Muscle of leg (tissue), 3 donors: ENCODE measurements at regions not wholly inside any gene's neighbourhood (a gene's known extent, or its start where the extent isn't known, plus 50 kb on each side); places are given as distances from the start of the nearest gene placed in this dataset.

ENCODE experiments used
- DNase-seq: peaks from one replicate; pipeline ENCODE4 v3.0.0; 2013
- H3K27ac ChIP-seq: one replicate; pipeline ENCODE4 v1.5.1; 2013; ENCODE audit warnings: mild to moderate bottlenecking, low read length, control low read depth
- H3K27me3 ChIP-seq: one replicate; pipeline ENCODE4 v1.6.1; 2013; ENCODE audit warnings: low read length; ENCODE audit not compliant: control insufficient read depth, insufficient read depth
- H3K36me3 ChIP-seq: one replicate; pipeline ENCODE4 v1.6.1; 2013; ENCODE audit warnings: low read length; ENCODE audit not compliant: control insufficient read depth, insufficient read depth
- H3K4me1 ChIP-seq: one replicate; pipeline ENCODE4 v1.6.1; 2013; ENCODE audit warnings: low read length; ENCODE audit not compliant: control insufficient read depth, insufficient read depth
- H3K4me3 ChIP-seq: one replicate; pipeline ENCODE4 v1.5.1; 2013; ENCODE audit warnings: low read length, control low read depth
- H3K9me3 ChIP-seq: replicated peaks from 2 replicates; pipeline ENCODE4 v1.6.1; 2013; ENCODE audit warnings: low read depth, low read length; ENCODE audit not compliant: control insufficient read depth
- WGBS: methylation state at CpG from one replicate; pipeline ENCODE4 v1.1.5; 2013; ENCODE audit warnings: missing lambda C conversion rate; ENCODE audit not compliant: insufficient coverage; 5-methylcytosine and 5-hydroxymethylcytosine counted together

DNA sequence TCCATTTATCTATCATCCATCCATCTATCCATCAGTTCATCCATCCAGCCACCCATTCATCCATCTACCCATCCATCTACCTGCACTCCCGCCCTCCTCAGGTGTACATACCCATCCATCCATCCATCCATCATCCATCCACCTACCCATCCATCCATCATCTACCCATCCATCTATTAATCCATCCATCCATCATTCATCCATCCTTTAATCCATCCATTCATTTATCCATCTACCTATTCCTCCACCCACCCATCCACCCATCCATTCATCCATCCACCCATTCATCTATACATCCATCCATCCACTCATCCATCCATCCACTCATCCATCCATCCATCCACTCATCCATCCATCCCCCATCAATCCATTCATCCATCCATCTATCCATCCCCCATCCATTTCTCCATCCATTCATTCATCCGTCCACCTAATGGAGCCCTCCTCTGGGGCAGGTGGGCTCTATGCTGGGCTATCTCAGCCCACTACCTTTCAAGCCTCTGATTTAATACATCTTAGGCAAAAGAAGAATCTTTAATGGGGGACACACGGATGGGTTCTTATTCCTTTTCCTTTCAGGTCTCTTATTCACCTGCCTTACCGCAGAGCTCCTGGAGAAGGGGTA, 178.9 kb downstream of the URI1 start:
- H3K9me3 ChIP-seq = no peaks in the 10 kb centered on the region
- WGBS = 91% methylated on average over 3 of the region's 4 CpGs
- no peaks in the 10 kb centered on the region for H3K4me1 ChIP-seq
- H3K27me3 ChIP-seq = peaks cover 2% of the 10 kb centered on the region
- DNase-seq = no peak
- no peak overlapping the region for H3K4me3 ChIP-seq
- H3K36me3 ChIP-seq = no peaks in the 10 kb centered on the region
- no peak overlapping the region for H3K27ac ChIP-seq

DNA sequence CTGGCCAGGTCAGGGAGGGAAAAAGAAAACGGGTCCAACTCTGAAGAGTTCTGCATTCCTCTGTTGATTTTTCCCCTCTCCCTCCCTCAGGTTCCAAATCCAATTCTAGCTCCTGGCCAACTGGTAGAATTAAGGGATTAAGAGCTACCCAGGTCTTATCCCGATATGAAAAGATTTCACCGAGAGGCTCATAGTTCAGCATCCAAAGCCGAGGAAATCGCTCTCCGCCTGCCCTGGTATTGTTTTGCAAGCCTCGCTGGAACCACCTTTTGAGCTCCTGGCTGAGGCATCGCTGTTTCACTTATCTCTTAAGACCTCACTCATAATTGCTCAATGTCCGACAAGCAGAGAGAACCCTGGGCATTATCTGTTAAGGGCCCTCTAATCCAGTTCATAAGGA, 180.4 kb downstream of the URI1 start:
- Histone ChIP-seq H3K27ac (no peak overlapping the region), H3K4me1 (no peaks in the 10 kb centered on the region), H3K9me3 (no peaks in the 10 kb centered on the region), H3K4me3 (no peak overlapping the region), H3K27me3 (peaks cover 2% of the 10 kb centered on the region), H3K36me3 (no peaks in the 10 kb centered on the region)
- no peak for DNase-seq
- 59% methylated on average over 8 of the region's 9 CpGs for WGBS

DNA sequence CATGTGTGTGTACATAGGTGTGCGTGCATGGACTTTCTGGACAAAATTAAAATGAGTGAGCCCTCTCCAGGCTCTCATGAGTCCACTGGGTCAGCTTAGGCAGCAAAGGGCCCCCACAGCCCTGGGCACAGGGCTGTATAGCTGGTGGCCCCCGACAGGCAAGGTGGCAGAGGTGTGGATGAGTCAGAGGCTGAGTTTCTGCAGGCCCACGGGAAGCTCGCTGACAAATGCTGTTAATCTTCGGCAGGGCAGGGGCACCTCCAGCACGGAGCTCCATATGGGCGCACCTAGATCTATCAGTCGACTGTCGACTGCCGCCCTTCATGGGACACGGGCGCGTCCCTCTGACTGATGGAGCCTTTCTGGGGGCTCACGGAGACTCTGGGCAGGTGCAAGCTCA, 181.1 kb downstream of the URI1 start:
- H3K27me3 ChIP-seq = peaks cover 2% of the 10 kb centered on the region
- no peak overlapping the region for H3K27ac ChIP-seq
- H3K4me3 ChIP-seq = no peak overlapping the region
- no peaks in the 10 kb centered on the region for H3K9me3 ChIP-seq
- H3K36me3 ChIP-seq = no peaks in the 10 kb centered on the region
- DNase-seq = no peak
- no peaks in the 10 kb centered on the region for H3K4me1 ChIP-seq
- 86% methylated on average over 14 of the region's 14 CpGs for WGBS

DNA sequence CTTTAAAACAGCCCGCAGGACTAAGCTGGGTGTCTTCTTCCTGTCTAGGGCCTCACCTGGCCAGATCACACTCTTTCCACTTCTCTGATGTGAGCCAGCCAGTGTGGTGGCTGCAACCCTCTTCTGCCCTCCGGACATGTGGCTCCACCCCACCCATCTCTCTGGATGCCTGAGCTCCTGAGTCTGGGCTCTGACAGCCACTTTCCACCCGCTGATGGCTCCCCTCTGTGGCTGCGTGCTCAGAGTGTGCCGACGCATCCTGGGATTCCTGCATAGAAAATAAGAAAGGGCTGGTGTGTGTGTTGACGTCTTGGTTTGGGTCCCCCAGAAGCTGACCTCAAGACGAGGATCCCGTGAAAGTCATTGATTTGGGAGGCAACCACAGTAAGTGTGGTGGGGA, 181.6 kb downstream of the URI1 start:
- Histone ChIP-seq H3K36me3 (no peaks in the 10 kb centered on the region), H3K27ac (no peak overlapping the region), H3K4me3 (no peak overlapping the region), H3K27me3 (peaks cover 2% of the 10 kb centered on the region), H3K4me1 (no peaks in the 10 kb centered on the region), H3K9me3 (no peaks in the 10 kb centered on the region)
- 66% methylated on average over 8 of the region's 9 CpGs for WGBS
- DNase-seq = no peak

DNA sequence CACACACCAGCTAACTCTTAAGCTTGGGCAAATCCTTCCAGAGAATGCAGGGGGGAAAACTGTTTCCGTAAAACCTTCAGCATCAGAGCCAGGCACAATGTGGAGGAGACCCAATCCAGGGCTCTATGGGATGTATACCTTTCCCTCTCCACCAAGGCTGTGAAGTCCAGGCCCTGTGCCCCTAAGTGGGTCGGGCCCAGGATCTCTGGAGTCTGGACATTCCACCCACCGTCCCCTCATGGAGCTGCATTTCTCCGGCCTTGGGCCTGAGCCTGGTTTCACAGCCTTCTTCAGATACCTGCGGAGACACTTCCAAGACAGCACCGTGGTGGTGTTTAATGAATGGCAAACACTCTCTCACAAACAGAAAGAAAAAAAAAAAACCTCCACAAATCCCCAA, 186.2 kb downstream of the URI1 start:
- no peaks in the 10 kb centered on the region for H3K4me1 ChIP-seq
- H3K36me3 ChIP-seq = no peaks in the 10 kb centered on the region
- 60% methylated on average over 1 of the region's 6 CpGs for WGBS
- no peak overlapping the region for H3K4me3 ChIP-seq
- no peak for DNase-seq
- no peaks in the 10 kb centered on the region for H3K27me3 ChIP-seq
- H3K9me3 ChIP-seq = no peaks in the 10 kb centered on the region
- no peak overlapping the region for H3K27ac ChIP-seq

DNA sequence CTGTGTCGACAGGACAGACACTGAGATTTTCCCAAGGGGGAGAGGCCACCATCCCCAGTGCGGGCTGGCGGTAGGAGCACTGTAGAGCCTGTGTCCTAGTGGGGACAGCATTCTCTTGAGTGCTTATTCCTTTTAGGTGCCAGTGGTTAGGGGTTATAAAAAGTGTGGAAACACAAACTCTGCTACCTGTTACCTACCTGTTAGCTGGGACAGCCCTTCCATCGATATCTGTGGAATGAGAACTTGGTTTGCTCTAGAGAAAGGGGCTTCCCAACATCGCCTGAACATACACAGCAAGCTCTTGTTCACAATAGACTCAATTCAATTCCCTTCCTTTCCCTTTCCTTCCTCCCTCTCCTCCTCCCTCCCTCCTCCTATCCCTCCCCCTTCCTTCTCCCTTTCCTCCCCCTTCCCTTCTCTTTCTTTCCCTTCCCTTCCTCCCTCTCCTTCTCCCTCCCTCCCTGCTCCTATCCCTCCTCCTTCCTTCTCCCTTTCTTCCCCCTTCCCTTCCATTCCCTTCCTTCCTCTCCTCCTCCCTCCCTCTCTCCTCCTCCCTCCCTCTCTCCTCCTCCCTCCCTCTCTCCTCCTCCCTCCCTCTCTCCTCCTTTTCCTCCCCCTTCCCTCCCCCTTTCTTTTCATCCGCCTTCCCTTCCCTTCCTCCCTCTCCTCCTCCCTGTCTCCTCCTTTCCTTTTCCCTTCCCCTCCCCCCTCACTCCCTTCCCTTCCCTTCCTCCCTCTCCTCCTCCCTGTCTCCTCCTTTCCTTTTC, 188.5 kb downstream of the URI1 start:
- no peak for DNase-seq
- WGBS = 63% methylated on average over 3 of the region's 6 CpGs

DNA sequence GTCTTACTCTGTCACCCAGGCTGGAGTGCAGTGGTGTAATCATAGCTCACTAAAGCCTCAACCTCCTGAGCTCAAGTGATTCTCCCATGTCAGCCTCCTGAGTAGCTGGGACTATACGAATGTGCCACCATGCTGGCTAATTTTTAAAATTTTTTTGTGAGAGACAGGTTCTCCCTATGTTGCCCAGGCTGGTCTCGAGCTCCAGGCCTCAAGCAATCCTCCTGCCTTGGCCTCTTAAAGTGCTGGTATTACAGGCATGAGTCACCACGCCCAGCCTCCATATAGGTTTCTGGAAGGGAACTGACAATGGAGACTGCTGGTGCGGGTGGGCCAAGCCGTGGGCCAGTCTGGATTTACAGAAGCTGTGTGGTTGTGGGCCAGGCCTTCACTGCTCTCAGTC, 189.2 kb downstream of the URI1 start:
- Histone ChIP-seq H3K9me3 (no peaks in the 10 kb centered on the region), H3K36me3 (no peaks in the 10 kb centered on the region), H3K27me3 (peaks cover 2% of the 10 kb centered on the region), H3K27ac (no peak overlapping the region), H3K4me1 (no peaks in the 10 kb centered on the region), H3K4me3 (no peak overlapping the region)
- DNase-seq = no peak
- 80% methylated on average over 1 of the region's 5 CpGs for WGBS

More for the DNA sequence above, 188.5 kb downstream of the URI1 start:
- Histone ChIP-seq H3K36me3 (no peaks in the 10 kb centered on the region), H3K4me3 (no peak overlapping the region), H3K27me3 (peaks cover 2% of the 10 kb centered on the region), H3K4me1 (no peaks in the 10 kb centered on the region), H3K9me3 (no peaks in the 10 kb centered on the region), H3K27ac (no peak overlapping the region)

DNA sequence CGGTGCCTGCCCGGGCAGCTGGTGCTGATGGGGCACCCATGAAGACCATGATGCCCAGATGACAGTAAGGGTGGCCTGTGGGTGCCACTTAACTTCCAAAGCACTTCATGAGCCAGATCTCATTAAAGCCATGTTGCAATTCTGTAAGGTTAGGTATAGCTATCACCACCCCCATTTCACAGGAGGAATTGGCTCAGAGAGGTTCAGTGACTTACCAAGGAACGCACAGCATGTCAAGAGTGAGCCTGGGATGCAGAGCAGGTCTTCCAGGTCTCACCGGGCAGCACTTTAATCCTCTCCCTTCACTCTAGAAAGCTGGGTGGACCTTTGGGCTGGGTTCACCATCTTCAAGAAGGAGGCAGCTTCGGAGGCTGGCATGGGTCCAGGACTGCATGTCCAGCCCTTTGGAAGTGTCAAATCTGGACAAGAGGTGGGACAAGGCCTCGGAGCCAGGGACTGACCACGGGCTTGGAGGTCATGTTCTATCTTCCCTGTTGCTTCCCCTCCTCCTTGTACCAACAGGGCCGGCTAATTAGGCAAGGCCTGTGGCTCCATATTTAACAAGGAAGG, 189.8 kb downstream of the URI1 start:
- Histone ChIP-seq H3K4me3 (no peak overlapping the region), H3K27ac (no peak overlapping the region), H3K9me3 (no peaks in the 10 kb centered on the region), H3K4me1 (no peaks in the 10 kb centered on the region), H3K36me3 (no peaks in the 10 kb centered on the region), H3K27me3 (peaks cover 2% of the 10 kb centered on the region)
- 84% methylated on average over 4 of the region's 8 CpGs for WGBS
- no peak for DNase-seq

DNA sequence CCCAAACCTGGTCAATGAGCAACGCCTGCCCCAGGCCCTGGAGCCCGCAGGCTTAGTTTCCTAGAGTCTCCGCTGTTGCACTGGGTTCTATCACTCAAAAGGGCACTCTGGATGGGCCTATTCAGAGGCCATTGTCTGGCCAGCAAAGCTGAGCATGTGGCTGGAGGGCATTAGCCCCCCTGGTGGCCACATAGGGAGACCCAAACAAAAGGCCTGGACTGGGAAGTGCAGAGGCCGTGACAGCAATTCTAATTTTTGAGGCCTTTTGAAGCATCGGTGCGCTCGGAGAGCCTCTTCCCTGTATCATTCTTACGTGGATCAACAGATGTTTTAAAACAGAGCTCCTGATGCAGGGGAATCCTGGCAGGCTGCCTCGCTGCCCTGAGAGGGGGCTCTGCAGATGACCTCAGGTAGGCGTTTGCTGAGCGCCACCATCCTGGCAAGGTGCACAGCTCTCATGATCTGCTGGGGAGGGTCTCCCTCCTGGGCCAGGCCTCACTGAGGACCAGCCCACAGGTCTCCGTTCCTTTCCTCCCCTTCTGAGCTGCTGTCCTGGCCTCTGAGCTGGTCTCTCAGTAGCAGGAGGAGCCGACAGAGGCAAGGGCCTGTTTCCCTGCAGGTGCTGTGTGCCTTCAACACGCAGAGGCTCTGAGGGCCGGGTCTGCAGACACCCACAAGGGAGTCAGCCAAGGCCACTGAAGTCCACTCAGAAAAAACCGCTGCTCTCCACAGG, 190.5 kb downstream of the URI1 start:
- Histone ChIP-seq H3K27ac (no peak overlapping the region), H3K4me1 (no peaks in the 10 kb centered on the region), H3K4me3 (no peak overlapping the region), H3K9me3 (no peaks in the 10 kb centered on the region), H3K36me3 (no peaks in the 10 kb centered on the region), H3K27me3 (peaks cover 2% of the 10 kb centered on the region)
- no peak for DNase-seq
- WGBS = 67% methylated on average over 15 of the region's 16 CpGs

DNA sequence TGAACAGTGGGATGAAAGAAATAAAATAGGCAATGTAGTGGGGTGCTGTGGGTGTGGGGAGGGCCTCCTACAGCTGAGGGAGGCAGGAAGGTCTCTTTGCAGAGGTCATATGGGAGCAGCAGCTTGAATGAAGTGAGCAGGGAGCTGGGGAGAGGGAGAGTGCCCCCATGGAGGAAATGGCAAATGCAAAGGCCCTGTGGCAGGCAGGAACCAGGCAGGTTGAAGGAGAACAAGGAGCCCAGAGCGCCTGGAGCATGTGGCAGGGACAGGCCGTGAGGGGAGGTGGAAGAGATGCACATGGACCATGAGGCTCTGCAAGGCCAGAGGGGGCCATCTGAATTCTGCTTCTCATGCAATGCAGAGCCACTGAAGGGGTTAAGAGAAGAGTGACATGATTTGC, 191.8 kb downstream of the URI1 start:
- Histone ChIP-seq H3K27ac (no peak overlapping the region), H3K27me3 (peaks cover 2% of the 10 kb centered on the region), H3K4me3 (no peak overlapping the region), H3K36me3 (no peaks in the 10 kb centered on the region), H3K4me1 (no peaks in the 10 kb centered on the region), H3K9me3 (no peaks in the 10 kb centered on the region)
- DNase-seq = no peak
- 85% methylated on average over 2 of the region's 2 CpGs for WGBS
